NCI-H446 (cell line): ENCODE measurements at regions not wholly inside any gene's neighbourhood (a gene's known extent, or its start where the extent isn't known, plus 50 kb on each side); places are given as distances from the start of the nearest gene placed in this dataset.
"Not testable (repeated sequence)": the region's sequence is repeated elsewhere in the genome, so short reads cannot be mapped to it uniquely, and the experiment has no call there.

Experiments
- DNase-seq, 2 experiments: peaks; one replicate each; lab custom pipeline; 2025; lab: John Stamatoyannopoulos, UW

DNA sequence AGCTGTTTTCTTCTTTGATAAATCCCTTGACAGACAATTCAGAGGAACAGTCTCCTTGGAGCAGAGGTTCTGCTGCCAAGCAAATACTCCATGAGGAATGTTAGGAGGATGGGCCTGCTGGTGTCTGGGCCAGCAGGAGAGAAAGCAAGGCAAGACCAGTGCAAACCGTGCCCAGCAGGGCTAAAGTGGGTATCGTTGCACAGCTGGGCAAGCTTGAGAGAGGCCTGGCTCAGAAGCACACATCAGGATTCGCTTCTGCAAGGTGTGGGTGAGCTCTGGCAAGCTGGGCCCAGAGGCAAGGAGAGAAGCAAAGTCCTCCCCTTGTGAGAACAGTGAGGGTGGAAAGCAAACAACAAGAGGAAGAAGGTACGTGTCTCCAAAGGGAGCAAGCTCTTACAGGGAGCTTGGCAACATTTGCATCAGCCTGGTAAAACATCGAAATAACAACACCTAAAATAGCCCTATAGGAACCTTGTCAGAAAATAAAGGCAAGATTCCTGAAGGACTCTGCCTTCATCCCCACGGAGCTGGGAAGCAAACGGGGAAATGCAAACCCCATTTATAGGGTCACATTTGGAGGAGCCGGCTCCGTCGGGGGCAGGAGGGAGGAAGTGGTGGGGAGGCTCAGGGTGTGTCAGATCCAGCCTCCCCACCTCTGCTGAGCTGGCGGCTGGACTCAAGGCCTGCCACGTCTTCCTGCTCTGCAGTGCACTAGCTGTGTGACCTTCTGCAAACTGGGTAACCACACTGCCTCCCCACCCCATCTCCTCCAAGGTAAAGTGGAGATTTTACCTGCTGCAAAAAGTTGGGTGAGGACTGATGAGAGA lies 62.3 kb upstream of the HIVEP3 start:
- DNase-seq, result no peak

DNA sequence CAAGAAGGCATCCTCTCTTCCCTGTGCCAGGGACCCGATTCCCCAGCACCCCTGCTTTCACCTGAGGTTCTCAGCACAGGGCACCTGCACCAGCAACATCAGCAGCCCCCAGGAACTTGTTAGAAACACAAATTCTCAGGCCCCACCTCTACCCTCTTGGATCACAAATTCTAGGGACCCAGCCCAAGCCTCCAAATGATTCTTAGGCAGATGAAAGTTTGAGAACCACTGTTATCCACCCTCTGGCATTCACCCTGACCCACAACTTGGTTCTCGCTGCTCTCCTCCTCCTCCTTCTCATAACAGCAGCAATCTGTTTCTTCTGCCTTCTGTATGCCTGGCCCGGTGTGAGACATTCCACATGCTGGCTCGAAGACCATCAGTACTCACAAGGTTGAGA lies 60.3 kb upstream of the HIVEP3 start:
- no peak for DNase-seq

DNA sequence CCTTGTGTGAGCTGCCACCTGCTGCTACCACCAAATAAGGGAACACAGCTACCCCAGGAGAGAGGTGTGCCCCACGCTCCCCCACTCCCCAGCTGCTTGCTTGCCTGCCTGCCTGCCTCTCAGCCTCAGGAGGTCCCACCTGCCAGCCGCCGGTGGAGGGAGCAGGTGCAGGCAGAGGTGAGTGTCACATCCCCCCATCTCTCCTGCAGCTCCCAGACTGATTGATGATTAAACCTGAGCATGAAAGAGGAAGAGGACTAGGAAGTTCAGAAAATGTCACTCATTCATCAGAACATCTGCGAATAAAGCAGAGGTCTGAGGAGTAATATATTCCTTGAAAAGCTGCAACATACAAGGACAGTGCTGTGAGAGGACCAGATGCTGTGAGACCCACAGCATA lies 58.6 kb upstream of the HIVEP3 start:
- DNase-seq, result no peak

DNA sequence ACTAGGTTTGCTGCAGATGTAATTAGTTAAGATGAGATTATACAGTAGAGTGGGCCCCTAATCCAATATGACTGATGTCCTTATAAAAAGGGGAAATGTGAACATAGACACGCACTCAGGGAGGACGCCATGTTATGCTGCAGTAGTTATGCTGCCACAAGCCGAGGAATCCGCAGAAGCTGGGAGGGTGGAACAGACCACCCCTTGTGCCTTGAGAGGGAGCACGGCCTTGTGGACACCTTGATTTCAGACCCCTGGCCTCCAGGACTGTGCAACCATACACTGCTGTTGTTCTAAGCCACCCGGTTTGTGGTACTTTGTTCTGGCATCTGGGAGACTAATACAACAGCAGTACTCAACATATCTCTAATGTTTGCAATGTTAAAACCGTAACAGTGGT lies 57.9 kb upstream of the HIVEP3 start:
- no peak for DNase-seq

- DNase-seq, result no peak
Measured at GRCh38 chr1:41975850-41976569, 57.3 kb upstream of the HIVEP3 start.

DNA sequence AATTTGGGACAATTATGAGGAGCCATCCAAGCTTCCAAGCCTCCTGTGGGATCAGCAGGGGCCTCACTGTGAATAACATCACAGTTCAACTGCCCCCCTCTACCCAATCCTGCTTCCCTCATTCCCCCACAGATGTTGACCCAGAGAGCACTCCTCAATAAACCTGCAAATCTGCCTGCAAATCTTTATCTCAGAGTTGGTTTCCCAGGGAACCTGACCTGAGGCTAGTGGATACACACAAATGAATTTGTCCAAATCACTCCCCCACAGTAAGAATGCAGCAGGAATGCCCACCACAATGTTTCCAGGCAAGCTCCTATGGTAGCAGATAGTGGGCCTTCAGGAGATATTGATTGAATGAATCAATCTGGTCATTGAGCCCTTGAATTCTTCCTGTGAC lies 56.4 kb upstream of the HIVEP3 start:
- no peak for DNase-seq

DNA sequence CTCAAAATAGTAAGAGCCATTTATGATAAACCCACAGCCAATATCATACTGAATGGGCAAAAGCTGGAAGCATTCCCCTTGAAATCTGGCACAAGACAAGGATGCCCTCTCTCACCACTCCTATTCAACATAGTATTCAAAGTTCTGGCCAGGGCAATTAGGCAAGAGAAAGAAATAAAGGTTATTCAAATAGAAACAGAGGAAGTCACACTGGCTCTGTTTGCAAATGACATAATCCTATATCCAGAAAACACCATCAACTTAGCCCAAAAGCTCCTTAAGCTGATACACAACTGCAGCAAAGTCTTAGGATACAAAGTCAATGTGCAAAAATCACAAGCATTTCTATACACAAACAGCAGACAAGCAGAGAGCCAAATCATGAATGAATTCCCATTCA lies 49.8 kb upstream of the HIVEP3 start:
- DNase-seq, result not testable (repeated sequence)
